GM03348 (cell line): ENCODE measurements at regions not wholly inside any gene's neighbourhood (a gene's known extent, or its start where the extent isn't known, plus 50 kb on each side); places are given as distances from the start of the nearest gene placed in this dataset.
"Not testable (repeated sequence)": the region's sequence is repeated elsewhere in the genome, so short reads cannot be mapped to it uniquely, and the experiment has no call there.

Experiments used
- DNase-seq: peaks from one replicate; pipeline ENCODE4 v3.0.0; 2012; ENCODE audit warnings: low spot score

DNA sequence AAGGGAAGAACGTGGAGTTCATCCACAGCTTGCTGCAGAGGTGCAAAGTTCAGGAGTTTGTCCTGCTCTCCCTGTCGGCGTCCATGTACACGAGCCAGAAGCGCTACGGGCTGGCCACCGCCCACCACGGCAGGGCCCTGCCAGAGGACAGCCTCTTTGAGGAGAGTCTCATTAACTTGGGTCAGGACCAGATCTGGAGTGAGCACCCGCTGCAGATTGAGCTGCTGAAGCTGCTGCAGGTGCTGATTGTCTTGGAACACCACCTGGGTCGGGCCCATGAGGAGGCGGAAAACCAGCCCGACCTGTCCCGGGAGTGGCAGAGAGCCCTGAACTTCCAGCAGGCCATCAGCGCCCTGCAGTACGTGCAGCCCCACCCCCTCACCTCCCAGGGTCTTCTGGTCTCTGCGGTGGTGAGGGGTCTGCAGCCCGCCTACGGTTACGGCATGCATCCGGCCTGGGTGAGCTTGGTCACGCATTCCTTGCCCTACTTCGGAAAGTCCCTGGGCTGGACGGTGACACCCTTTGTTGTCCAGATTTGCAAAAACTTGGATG lies 73.8 kb upstream of the MORC3 start:
- no peak for DNase-seq

DNA sequence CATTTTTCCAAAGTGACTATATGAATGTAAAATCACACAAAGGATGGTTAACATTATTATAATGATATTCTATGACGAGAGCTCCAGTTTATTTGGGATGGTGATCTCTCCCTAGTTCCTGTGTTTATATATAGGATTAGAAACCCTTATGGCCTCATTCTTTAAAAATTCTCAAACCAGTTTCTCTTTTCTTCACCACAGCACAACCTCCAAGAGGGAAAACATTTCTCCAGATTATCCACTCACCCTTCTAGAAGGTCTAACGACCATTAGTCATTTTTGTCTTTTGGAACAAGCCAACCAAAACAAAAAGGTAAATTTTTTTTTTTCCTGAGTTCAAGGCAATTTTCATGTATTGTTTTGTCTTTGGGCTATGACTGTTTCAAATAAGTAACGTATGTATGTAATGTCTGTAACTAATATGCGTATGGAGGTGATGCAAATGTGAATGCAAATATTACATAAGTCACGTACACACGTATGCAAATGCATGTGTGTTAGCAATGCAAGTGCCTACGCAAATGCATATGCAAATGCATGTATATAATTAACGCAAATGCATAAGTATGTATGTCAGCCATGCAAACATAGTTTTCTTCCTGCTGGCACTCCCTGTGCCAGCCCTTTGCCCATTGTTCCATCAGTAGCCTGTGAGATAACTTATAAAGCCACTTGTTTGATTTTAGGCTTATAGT lies 72.5 kb upstream of the MORC3 start:
- no peak for DNase-seq

DNA sequence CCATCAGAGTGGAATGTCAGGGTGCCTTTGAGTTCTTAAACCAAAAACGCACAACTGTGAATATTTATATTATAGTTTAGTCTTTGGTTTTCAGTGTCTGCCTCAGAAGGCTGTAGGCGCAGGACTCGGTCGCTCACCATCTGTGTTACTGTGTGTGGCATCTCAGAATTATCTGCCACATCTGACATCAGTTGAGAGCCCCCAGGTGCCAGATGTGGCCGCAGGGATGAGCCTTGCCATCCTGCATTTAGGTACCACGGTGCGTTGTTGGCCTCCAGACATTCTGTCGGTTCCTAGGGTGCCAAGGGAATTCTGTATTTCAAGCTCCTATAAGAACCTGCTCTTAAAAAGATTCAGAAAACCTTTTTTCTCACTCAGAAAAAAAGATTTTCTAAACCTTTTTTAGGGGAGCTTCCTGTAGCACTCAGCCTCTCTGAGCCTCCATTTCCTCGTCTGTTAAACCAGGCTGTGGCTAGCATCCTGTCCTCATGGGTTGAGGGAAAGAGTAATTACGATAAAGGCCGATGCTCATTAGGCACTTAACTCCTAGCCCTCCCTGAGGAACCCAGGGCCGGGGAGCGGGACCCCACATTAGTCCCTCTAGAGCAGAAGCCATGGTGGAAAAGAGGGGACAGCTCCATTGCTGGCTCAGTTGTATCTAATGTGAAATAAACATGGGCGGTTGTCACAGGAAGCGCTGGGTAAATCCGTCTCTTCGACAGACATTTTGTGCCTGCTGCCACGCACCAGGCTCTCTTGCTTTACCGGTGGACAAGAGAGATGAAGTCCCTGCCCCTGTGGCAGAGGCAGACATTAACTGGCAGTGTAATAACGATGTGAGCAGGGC lies 70.2 kb upstream of the MORC3 start:
- DNase-seq, result no peak

DNA sequence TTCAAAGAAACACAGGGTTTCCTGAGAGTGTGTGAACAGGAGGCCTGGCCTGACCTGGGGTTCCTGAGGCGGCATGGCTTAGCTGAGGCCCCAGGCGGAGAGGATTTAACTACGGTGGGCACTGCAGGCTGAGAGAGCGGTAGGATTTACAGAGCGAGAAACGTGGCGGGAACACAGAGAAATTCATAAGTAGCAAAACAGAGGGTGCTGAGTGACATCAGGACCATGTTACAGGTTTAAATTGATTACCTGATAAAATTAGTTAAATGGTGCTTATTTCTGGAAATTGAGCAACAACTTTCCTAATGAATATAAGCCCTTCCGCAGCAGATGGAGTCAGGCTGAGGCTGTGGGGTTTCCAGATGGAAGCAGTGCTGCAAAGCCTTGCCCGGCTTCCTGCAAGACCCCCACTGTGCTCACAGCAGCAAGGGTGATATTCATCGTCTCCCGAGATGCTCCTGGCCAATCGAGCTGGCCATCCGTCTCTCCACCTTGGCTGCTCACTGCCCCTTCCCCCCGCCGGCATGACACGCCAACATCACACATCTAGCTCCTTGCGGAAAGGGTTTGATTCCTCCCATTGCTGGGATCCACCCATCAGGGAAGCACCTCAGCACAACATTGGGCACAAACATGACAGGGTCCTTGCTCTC lies 69.4 kb upstream of the MORC3 start:
- DNase-seq, result no peak

DNA sequence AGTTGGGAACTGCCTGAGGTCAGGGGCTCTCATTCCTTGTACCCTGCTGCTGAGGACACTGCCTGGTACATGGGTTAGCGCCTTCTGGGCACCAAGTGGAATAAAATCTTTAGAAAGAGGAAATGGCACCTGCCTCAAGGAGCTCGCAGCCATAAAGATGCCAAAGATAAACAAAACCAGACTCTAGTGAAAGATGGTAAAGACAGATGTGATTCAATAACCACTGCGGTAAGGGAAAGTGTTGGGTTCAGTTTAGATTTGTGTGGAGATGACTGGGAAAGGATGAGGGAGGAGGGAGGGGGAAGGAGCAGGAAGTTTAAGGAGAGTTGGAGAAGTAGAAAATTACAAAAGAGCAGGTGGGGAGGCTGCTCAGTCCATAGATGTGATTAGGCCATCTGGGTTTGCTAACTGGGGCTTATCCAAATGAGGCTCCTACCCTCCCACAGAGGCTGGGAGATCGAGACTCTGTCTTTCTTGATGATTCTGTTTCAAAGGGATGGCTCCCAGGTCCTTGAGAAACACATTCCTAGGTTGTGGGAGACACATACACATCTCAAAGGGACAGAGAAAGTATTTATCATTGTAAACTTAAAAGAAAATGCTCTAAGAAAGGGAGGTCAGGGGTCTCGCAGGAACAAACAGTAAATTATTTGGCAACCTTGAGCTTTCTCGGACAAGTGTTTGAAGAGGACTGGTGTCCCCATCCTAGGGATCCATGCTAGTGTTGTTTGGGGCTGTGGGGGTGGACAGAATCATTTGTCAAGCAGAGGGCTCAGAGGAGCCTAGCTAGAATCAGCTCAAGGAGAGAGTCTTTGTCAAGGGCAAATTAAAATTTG lies 65.7 kb upstream of the MORC3 start:
- DNase-seq, result no peak

DNA sequence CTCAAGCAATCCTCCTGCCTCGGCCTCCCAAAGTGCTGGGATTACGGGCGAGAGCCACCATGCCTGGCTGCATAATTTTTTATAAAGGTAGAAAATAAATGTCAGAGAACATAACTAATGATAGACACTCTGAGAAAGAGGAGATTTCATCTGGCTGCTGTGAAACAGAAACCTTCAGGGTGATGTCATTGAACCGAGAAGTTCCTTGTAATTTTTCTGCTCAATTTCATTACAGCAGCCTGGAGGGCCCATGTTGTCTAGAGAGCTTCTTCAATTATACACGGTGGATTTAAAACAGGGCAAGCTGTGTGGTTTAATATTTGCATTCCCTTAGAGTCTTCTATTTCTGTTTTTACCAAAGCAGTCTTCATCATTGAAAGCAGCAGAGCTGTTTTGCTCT lies 64.3 kb upstream of the MORC3 start:
- DNase-seq, result no peak

DNA sequence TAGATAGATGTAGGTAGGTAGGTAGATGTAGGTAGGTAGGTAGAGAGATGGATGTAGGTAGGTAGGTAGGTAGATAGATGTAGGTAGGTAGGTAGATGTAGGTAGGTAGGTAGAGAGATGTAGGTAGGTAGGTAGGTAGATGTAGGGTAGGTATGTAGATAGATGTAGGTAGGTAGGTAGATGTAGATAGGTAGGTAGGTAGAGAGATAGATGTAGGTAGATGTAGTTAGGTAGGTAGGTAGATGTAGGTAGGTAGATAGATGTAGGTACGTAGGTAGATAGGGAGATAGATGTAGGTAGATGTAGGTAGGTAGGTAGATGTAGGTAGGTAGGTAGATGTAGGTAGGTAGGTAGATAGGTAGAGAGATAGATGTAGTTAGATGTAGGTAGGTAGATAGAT lies 62.3 kb upstream of the MORC3 start:
- no peak for DNase-seq

DNA sequence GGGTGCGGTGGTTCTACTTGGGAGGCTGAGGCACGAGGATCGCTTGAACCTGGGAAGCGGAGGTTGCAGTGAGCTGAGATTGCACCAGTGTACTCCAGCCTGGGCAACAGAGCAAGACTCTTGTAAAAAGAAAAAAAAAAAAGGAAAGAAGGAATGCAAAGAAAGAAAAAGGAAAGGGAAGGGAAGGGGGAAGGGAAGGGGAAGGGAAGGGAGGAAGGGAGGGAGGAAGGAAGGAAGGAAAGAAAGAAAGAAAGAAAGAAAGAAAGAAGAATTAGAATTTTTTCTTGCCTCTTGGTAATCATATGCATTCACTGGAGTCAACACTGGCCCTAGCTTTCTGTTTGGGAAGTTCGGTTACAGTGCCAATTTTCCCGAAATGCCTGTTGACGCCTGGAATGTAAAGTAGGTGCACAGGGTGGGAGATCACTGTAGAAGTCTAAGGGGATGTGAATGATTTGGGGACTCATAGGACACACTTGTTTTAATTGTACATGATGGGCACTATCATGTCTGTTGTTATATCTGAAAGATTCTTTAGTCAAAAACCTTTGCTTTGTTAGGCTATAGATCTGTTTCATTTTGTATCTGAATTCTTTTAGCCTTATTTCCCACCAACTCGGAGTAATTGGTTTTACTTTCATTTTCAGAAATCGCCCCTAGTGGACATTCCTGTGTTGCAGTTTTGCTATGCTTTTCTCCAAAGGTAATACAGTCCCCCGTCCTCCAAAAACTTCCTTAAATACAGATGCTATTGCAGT lies 59.8 kb upstream of the MORC3 start:
- DNase-seq, result peak; percentile 85

DNA sequence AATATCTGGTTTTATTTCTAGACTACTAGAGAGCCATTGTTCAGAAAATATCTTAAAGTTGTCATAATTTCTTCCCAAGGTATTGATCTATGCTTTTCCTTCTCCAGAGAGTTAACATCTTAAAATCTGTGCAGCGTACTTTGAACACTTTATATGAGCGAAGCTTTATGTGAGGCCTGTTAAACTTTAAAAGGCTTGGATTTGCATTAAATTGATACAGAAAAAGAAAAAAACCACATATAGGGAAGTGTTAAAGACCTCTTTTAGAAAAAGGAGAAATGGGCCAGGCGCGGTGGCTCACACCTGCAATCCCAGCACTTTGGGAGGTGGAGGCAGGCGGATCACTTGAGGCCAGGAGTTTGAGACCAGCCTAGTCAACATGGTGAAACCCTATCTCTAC lies 59.2 kb upstream of the MORC3 start:
- DNase-seq, result no peak

DNA sequence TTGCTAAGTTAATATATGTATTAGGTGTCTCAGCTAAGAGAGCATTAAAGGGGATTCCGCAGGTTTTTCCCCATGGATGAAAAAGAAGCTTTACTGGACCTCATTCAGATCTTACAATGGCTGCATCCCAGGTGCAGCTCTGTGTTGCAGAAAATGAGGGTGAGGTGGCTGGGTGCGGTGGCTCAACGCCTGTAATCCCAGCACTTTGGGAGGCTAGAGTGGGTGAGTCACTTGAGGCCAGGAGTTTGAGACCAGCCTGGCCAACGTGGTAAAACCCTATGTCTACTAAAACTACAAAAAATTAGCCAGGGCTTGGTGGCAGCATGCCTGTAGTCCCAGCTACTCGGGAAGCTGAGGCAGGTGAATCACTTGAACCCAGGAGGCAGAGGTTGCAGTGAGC lies 58.5 kb upstream of the MORC3 start:
- no peak for DNase-seq

DNA sequence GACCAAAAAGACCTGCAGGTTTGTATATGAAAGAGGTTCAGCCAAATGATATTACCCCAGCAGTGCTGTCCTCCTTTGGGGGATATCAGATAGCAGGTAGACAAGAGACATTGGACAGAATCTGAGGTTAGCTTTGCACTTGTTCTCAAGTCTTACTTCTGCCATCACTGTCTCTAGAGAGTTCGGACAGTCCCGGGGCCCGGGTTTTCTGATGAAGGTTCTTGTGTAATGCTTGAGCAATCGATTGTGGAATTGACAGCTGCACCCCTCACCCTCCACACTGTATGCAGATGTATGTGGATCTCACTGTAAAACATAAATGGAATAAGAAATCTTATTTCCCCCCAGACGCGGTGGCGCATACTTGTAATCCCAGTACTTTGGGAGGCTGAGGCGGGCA lies 56.2 kb upstream of the MORC3 start:
- no peak for DNase-seq

DNA sequence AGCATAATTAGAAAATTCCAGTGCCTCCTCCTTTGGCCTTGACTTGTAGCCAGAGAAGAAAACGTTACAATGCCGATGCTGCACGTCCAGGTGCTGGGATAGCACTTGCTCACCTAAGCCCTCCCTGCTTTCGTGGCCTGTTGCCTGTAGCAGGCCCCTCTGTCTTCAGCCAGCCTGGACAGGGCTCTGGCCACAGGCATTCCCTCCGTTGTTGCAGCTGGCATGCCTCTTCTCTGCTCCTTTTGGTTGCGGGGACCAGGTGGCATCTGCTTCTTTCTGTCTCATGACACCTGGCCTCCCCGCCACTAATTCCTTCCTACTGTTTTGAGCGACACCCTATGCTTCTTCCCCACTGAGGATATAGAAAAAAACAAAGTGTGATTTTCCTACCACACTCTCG lies 54.6 kb upstream of the MORC3 start:
- DNase-seq, result no peak

DNA sequence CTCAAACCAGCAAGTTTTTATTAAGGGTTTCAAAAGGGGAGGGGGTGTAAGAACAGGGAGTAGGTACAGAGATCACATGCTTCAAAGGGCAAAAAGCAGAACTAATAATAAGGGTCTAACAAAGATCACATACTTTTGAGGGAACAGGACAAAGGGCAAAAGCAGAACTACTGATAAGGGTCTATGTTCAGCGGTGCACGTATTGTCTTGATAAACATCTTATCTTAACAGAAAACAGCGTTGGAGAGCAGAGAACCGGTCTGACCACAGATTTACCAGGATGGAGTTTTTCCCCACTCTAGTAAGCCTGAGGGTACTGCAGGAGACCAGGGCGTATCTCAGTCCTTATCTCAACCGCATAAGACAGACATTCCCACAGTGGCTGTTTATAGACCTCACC lies 52.2 kb upstream of the MORC3 start:
- not testable (repeated sequence) for DNase-seq

DNA sequence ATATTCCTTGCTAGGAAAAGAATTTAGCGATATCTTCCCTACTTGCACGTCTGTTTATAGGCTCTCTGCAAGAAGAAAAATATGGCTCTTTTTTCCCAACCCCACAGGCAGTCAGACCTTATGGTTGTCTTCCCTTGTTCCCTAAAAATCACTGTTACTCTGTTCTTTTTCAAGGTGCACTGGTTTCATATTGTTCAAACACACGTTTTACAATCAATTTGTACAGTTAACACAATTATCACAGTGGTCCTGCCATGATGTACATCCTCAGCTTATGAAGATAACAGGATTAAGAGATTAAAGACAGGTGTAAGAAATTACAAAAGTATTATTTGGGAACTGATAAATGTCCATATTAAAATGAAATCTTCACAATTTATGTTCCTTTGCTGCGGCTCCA lies 51.7 kb upstream of the MORC3 start:
- not testable (repeated sequence) for DNase-seq
